22Rv1 (cell line): ENCODE measurements at regions not wholly inside any gene's neighbourhood (a gene's known extent, or its start where the extent isn't known, plus 50 kb on each side); places are given as distances from the start of the nearest gene placed in this dataset.

Experiments used
- H3K27ac ChIP-seq: fragments of 450-650 bp; 2 replicates; pipeline ENCODE4 v1.5.1; 2017
- CTCF ChIP-seq: fragments of 450-650 bp; IDR thresholded peaks from 2 replicates; pipeline ENCODE4 v1.5.1; 2017; ENCODE audit warnings: mild to moderate bottlenecking
- ZFX ChIP-seq: fragments of 450-650 bp; IDR thresholded peaks from 2 replicates; pipeline ENCODE4 v1.6.1; 2017; ENCODE audit warnings: antibody characterized with exemption, borderline replicate concordance

GRCh38 chr15:70528270-70528706 is 235.1 kb downstream of the UACA start:
- TF ChIP-seq ZFX (no peak), CTCF (no peak)
- H3K27ac ChIP-seq = no peak overlapping the region

GRCh38 chr15:70526974-70527325 is 236.4 kb downstream of the UACA start:
- TF ChIP-seq ZFX (no peak), CTCF (no peak)

GRCh38 chr15:70526221-70526973 is 237.0 kb downstream of the UACA start:
- no peak overlapping the region for H3K27ac ChIP-seq
- TF ChIP-seq ZFX (no peak), CTCF (no peak)

More at GRCh38 chr15:70526974-70527325, 236.4 kb downstream of the UACA start:
- H3K27ac ChIP-seq = no peak overlapping the region

- no peak for TF ChIP-seq ZFX
- no peak for TF ChIP-seq CTCF
- H3K27ac ChIP-seq = no peak overlapping the region
Measured at GRCh38 chr15:70525551-70525950, 237.8 kb downstream of the UACA start.

GRCh38 chr15:70524470-70524869 is 238.9 kb downstream of the UACA start:
- no peak overlapping the region for H3K27ac ChIP-seq

GRCh38 chr15:70523616-70524015 is 239.7 kb downstream of the UACA start:
- no peak overlapping the region for H3K27ac ChIP-seq
- TF ChIP-seq ZFX = no peak
- no peak for TF ChIP-seq CTCF

More at GRCh38 chr15:70524470-70524869, 238.9 kb downstream of the UACA start:
- no peak for TF ChIP-seq ZFX
- no peak for TF ChIP-seq CTCF

GRCh38 chr15:70523192-70523591 is 240.2 kb downstream of the UACA start:
- TF ChIP-seq CTCF = no peak
- TF ChIP-seq ZFX = no peak
- no peak overlapping the region for H3K27ac ChIP-seq
